Activated B cell treated with CpG ODN at 0.5 μM for 24 hours (primary cell): ENCODE measurements at regions not wholly inside any gene's neighbourhood (a gene's known extent, or its start where the extent isn't known, plus 50 kb on each side); places are given as distances from the start of the nearest gene placed in this dataset.

Experiments
- ATAC-seq: fragments of 200-7000 bp; cut with Tn5 transposase; one replicate; pipeline ENCODE4 v1.10.0; 2021; ENCODE audit warnings: low read depth, mild to moderate bottlenecking, moderate library complexity
- CTCF ChIA-PET: fragments of 350-600 bp; sonication (Branson Sonifier 250); formaldehyde crosslinking; loops from one replicate; lab custom pipeline; 2021; ENCODE audit warnings: antibody characterized with exemption; lab: Charles Lee
- POLR2A ChIA-PET: fragments of 350-600 bp; sonication (Branson Sonifier 250); formaldehyde crosslinking; loops from one replicate; lab custom pipeline; 2021; ENCODE audit warnings: antibody characterized with exemption; lab: Charles Lee
- DNase-seq: peaks from one replicate; pipeline ENCODE4 v3.0.0; 2022
- H3K27ac Mint-ChIP-seq: one replicate; pipeline ENCODE4 v1.8.0; 2020; ENCODE audit warnings: mixed read lengths
- H3K27me3 Mint-ChIP-seq: one replicate; pipeline ENCODE4 v1.8.0; 2021; ENCODE audit warnings: mixed read lengths
- H3K36me3 Mint-ChIP-seq: one replicate; pipeline ENCODE4 v1.8.0; 2021; ENCODE audit warnings: low read depth, mixed read lengths
- H3K4me1 Mint-ChIP-seq: one replicate; pipeline ENCODE4 v1.8.0; 2021; ENCODE audit warnings: mixed read lengths
- H3K4me3 Mint-ChIP-seq: one replicate; pipeline ENCODE4 v1.8.0; 2020; ENCODE audit warnings: mild to moderate bottlenecking, mixed read lengths
- H3K9me3 Mint-ChIP-seq: one replicate; pipeline ENCODE4 v1.8.0; 2020; ENCODE audit warnings: mixed read lengths
- intact Hi-C: fragments of 100-400 bp; cut with micrococcal nuclease; formaldehyde crosslinking; loops from one replicate; pipeline ENCODE4 v1.15.1; 2024
- TF ChIP-seq, protein P1 (sequence below): fragments of 200-600 bp; IDR thresholded peaks from one replicate; pipeline ENCODE4 v1.8.0; 2022; ENCODE audit warnings: antibody characterized with exemption, mild to moderate bottlenecking

DNA sequence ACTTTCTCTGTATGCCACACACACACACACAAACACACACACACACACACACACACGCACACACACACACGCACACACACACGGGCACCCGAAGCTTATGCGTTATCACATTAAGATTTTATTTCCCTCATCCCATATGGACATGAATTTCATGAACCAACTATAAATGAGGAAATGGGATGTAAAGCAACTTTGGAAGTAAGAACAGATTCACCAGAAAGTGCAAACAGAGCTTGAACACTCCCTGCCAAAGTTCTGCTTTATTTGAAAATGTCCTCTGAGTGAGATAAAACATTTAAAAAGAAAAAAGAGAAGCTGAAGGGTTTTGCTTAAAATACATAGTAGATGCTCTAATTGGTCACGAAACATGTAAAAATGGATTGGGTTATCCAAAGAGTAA is 90.4 kb upstream of the OTX2 start:
- no peak for DNase-seq
- H3K36me3 Mint-ChIP-seq: no peaks in the 10 kb centered on the region
- no peak overlapping the region for H3K4me3 Mint-ChIP-seq
- no peaks in the 10 kb centered on the region for H3K4me1 Mint-ChIP-seq
- intact Hi-C loops: no loop called here
- ChIA-PET CTCF (no interaction called here), POLR2A (no interaction called here)
- ATAC-seq: no peak
- no peak overlapping the region for H3K27ac Mint-ChIP-seq
- TF ChIP-seq, protein P1, sequence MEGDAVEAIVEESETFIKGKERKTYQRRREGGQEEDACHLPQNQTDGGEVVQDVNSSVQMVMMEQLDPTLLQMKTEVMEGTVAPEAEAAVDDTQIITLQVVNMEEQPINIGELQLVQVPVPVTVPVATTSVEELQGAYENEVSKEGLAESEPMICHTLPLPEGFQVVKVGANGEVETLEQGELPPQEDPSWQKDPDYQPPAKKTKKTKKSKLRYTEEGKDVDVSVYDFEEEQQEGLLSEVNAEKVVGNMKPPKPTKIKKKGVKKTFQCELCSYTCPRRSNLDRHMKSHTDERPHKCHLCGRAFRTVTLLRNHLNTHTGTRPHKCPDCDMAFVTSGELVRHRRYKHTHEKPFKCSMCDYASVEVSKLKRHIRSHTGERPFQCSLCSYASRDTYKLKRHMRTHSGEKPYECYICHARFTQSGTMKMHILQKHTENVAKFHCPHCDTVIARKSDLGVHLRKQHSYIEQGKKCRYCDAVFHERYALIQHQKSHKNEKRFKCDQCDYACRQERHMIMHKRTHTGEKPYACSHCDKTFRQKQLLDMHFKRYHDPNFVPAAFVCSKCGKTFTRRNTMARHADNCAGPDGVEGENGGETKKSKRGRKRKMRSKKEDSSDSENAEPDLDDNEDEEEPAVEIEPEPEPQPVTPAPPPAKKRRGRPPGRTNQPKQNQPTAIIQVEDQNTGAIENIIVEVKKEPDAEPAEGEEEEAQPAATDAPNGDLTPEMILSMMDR: no peak
- no peaks in the 10 kb centered on the region for H3K9me3 Mint-ChIP-seq
- peaks cover 9% of the 10 kb centered on the region for H3K27me3 Mint-ChIP-seq

DNA sequence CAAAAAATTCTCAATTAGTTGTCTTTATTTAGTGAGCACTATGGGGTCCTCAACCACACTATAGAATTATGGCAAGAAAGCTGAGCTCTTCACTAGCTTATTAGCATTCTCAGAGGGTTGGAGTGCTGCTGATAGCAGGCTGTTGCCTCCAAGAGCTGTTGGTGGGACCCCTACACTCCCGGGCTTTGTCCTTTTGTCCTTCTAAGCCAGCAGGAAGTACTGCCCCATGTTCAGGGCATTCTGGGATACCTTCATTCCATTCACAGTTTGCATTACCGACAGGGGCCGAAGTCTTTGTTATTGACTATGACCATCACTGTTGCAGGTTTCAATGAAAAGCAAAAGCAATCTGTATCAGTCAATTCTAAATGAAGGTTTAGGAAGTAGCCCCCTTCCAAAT is 89.5 kb upstream of the OTX2 start:
- H3K27me3 Mint-ChIP-seq: peaks cover 16% of the 10 kb centered on the region

DNA sequence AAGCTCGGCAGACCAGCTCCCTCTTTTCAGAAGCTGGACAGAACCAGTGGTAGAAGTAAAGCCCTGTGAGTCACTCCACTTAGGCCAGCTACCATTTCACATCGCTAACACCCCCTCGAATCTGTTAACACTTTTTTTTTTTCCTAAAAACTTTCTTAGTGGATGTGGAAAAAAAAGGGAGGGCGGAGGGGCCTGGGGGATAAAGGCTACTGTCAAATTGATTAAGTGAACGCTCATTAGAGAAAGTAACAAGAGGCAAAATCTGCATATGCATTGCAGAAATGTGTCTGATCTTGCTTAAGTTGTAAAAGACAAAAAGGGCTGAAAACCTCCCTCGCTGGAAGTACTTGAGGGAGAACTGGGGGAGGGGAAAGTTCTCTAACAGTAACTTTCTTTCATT is 86.6 kb upstream of the OTX2 start:
- ATAC-seq (no peak), DNase-seq (no peak)
- CTCF ChIA-PET: no interaction called here
- peaks cover 16% of the 10 kb centered on the region for H3K27me3 Mint-ChIP-seq
- TF ChIP-seq, protein P1: no peak
- POLR2A ChIA-PET: no interaction called here
- H3K36me3 Mint-ChIP-seq: no peaks in the 10 kb centered on the region
- H3K4me3 Mint-ChIP-seq: no peak overlapping the region
- intact Hi-C loops: no loop called here
- H3K27ac Mint-ChIP-seq: no peak overlapping the region
- no peaks in the 10 kb centered on the region for H3K9me3 Mint-ChIP-seq
- H3K4me1 Mint-ChIP-seq: no peaks in the 10 kb centered on the region

More for the DNA sequence above, 89.5 kb upstream of the OTX2 start:
- ChIA-PET POLR2A (no interaction called here), CTCF (no interaction called here)
- ATAC-seq (no peak), DNase-seq (no peak)
- no peak overlapping the region for H3K27ac Mint-ChIP-seq
- H3K4me3 Mint-ChIP-seq: no peak overlapping the region
- H3K9me3 Mint-ChIP-seq: no peaks in the 10 kb centered on the region
- TF ChIP-seq, protein P1: no peak
- intact Hi-C loops: no loop called here
- H3K4me1 Mint-ChIP-seq: no peaks in the 10 kb centered on the region
- no peaks in the 10 kb centered on the region for H3K36me3 Mint-ChIP-seq

DNA sequence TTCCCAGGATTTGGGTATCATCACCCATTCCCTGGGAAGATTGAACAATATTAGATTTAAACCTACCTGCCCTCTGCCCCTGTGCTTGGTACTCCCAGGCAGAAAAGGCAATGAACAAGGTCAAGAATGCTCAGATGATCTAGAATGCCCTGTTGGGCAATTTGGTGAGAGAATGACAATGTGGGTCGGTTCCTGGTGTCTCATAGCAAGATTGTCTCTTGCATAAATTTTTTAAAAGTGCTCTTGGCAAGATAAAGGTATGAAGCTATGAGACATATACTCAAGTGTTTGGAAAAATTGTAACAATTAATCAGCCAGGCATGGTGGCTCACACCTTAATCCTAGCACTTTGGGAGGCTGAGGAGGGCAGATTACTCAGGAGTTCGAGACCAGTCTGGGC is 86.0 kb upstream of the OTX2 start:
- no peaks in the 10 kb centered on the region for H3K36me3 Mint-ChIP-seq
- no peak overlapping the region for H3K27ac Mint-ChIP-seq
- H3K27me3 Mint-ChIP-seq: peaks cover 19% of the 10 kb centered on the region
- H3K9me3 Mint-ChIP-seq: no peaks in the 10 kb centered on the region
- H3K4me3 Mint-ChIP-seq: no peak overlapping the region
- no peaks in the 10 kb centered on the region for H3K4me1 Mint-ChIP-seq
- ChIA-PET CTCF (no interaction called here), POLR2A (no interaction called here)
- ATAC-seq (no peak), DNase-seq (no peak)
- intact Hi-C loops: no loop called here
- TF ChIP-seq, protein P1: no peak

DNA sequence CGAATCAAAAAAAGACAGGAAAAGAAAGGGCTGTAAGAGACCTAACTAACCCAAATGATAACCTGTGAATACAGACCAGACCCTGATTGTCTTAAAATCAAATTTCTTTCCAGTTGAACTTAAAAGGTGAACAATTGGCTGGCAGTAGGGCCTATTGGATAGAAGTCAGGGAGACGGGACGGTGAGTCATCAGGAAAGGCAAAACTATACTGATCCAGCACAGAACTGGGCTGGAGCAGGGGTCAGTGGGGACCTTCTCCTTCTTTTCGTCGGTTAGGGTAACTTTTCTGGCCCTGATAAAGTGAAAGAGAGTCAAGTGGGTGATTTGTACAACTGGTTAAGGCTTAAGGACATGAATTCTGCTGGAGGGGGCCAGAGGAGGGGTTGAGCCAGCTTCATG is 84.9 kb upstream of the OTX2 start:
- Mint-ChIP-seq H3K27me3 (peaks cover 19% of the 10 kb centered on the region), H3K4me1 (no peaks in the 10 kb centered on the region)
- ATAC-seq: no peak

More for the DNA sequence above, 84.9 kb upstream of the OTX2 start:
- ChIA-PET POLR2A (no interaction called here), CTCF (no interaction called here)
- H3K36me3 Mint-ChIP-seq: no peaks in the 10 kb centered on the region
- TF ChIP-seq, protein P1: no peak
- no peak overlapping the region for H3K4me3 Mint-ChIP-seq
- DNase-seq: no peak
- intact Hi-C loops: no loop called here
- no peak overlapping the region for H3K27ac Mint-ChIP-seq
- H3K9me3 Mint-ChIP-seq: no peaks in the 10 kb centered on the region
